PC-9 (cell line): ENCODE measurements at regions not wholly inside any gene's neighbourhood (a gene's known extent, or its start where the extent isn't known, plus 50 kb on each side); places are given as distances from the start of the nearest gene placed in this dataset.
"Not testable (repeated sequence)": the region's sequence is repeated elsewhere in the genome, so short reads cannot be mapped to it uniquely, and the experiment has no call there.

Experiments used
- EZH2 ChIP-seq: fragments of 200-600 bp; sonication (generic); IDR thresholded peaks from 2 replicates; pipeline ENCODE4 v1.8.0; 2017; ENCODE audit warnings: antibody characterized with exemption, low read depth
- TF ChIP-seq, protein P1 (sequence below): fragments of 200-600 bp; sonication (generic); conservative IDR thresholded peaks from 2 replicates; pipeline ENCODE4 v1.6.1; 2017; ENCODE audit warnings: mixed run types, antibody characterized with exemption, mild to moderate bottlenecking, moderate library complexity

DNA sequence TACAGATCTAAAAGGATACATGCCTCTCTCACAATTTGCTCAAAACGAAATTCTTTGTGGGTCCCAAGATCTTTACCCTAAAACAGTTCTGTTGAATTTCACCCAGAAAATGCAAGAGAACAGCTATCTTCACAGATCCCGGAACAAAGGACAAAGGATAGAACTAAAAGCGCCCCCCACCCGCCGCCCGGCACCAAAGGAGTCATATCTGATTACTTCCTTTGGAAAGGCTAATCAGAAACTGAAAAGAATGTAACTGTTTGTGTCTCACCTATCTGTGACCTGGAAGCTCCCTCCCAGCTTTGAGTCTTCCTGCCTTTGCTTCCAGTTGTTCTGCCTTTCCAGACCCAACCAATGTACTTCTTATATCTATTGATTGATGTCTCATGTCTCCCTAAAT is 247.9 kb upstream of the FAM240B start:
- TF ChIP-seq, protein P1, sequence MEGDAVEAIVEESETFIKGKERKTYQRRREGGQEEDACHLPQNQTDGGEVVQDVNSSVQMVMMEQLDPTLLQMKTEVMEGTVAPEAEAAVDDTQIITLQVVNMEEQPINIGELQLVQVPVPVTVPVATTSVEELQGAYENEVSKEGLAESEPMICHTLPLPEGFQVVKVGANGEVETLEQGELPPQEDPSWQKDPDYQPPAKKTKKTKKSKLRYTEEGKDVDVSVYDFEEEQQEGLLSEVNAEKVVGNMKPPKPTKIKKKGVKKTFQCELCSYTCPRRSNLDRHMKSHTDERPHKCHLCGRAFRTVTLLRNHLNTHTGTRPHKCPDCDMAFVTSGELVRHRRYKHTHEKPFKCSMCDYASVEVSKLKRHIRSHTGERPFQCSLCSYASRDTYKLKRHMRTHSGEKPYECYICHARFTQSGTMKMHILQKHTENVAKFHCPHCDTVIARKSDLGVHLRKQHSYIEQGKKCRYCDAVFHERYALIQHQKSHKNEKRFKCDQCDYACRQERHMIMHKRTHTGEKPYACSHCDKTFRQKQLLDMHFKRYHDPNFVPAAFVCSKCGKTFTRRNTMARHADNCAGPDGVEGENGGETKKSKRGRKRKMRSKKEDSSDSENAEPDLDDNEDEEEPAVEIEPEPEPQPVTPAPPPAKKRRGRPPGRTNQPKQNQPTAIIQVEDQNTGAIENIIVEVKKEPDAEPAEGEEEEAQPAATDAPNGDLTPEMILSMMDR: not testable (repeated sequence)
- TF ChIP-seq EZH2: not testable (repeated sequence)
